ENCODE measurements at regions not wholly inside any gene's neighbourhood (a gene's known extent, or its start where the extent isn't known, plus 50 kb on each side); places are given as distances from the start of the nearest gene placed in this dataset.

GRCh38 chr6:11633741-11634509 lies 96.4 kb downstream of the TMEM170B start:
- Mint-ChIP-seq H3K27me3 (no peaks in the 10 kb centered on the region), H3K4me3 (no peak overlapping the region), H3K27ac (no peak overlapping the region), H3K4me1 (no peaks in the 10 kb centered on the region), H3K9me3 (no peaks in the 10 kb centered on the region), H3K36me3 (no peaks in the 10 kb centered on the region)

DNA sequence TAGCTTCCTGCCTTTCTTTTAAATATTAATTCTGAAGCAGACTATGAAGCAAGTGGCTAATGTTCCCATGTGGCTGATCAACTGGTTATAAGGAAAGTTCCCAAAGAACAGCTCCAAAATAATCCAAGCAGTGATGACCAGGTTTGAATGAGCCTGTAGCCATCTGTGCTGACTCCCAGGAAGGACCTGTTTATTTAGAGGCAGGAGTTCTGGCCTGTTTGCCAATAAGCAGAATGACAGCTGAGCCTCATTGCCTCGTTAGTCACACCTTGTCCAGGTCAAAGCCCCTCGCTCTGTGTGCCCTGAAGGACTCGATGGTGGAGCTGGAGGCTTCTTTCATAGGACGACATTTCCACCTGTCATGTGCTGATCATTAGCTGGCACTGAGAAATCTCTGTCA lies 97.4 kb downstream of the TMEM170B start:
- Mint-ChIP-seq H3K9me3 (no peaks in the 10 kb centered on the region), H3K4me3 (no peak overlapping the region), H3K27ac (no peak overlapping the region), H3K36me3 (no peaks in the 10 kb centered on the region), H3K4me1 (no peaks in the 10 kb centered on the region), H3K27me3 (no peaks in the 10 kb centered on the region)

DNA sequence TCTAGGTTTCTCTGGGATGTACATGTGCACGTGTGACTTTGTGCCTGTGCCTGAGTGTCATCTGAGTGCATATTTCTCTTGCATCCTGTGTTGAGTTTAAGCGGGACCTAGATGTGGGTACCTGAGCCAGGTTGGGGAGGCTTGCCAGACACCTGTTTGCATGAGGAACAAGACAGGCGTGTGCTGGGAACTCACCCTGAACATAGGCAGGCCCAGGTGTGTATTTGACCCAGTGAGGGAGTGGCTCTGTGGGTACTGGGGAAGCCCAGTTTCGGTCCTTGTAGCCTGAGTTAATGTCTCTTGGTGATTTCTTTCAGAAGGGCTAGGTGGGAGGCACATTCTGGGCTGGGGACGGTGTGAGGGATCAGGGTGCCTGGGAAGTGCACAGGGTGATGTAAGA lies 98.6 kb downstream of the TMEM170B start:
- Mint-ChIP-seq H3K9me3 (no peaks in the 10 kb centered on the region), H3K27ac (no peak overlapping the region), H3K4me1 (no peaks in the 10 kb centered on the region), H3K4me3 (no peak overlapping the region), H3K36me3 (no peaks in the 10 kb centered on the region), H3K27me3 (no peaks in the 10 kb centered on the region)

DNA sequence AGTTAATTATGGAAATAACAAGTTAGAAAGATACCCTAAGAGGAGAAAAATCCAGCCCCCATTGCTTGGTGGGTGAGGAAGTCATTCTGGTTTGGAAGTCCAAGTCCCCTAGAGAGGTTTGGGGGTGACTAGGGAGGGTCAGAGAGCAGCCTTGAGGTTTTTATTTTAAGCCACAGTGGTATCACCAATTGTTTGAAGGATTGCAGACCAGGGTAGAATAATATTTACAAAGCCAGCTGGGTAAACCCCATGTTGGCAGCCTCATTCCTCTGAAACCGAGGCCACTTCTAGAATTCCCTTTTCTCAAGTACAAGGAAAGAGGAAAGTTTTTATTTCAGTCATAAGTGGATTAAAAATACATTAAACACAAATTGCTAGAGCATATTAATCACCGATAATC lies 99.7 kb downstream of the TMEM170B start:
- Mint-ChIP-seq H3K27me3 (no peaks in the 10 kb centered on the region), H3K4me1 (no peaks in the 10 kb centered on the region), H3K27ac (no peak overlapping the region), H3K4me3 (no peak overlapping the region), H3K36me3 (no peaks in the 10 kb centered on the region), H3K9me3 (no peaks in the 10 kb centered on the region)

DNA sequence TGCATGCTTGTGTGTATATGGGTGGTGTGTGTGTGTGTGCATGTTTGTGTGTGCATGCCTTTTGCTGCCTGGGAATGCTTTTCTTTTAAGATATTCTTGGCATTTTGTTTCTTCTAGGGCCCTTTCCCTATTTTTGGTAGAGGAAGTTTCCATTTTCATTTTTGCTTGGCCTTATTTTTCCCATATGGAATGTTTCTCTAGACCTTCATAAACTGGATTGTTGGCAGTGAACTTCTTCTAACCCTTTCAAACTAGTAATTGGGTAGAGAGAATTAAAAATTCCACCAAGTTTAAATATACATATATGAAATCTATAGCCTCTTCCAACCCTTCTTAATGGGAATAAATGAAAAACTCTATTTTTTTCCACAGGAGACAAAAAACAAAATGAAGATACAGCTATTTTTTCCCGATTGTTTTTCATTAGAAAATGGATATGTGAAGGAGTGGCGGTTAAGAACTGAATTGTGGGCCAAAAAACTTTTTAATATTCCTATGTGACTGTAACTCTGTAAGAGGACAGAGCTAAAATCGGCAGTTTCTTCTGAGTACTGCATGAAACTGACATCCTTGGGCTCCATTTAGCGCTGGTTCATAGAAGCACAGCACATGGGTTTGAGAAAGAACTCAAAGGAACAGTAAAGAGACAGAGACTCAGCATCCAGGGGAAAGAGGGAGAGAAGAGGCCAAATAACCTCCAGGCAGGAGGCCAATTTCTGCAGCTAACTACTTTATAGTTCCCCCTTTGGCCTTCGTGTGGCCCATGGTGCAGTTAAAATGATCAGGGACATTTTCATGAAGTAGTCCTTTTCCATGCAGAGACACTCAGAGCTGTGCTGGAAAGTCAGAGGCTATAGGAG lies 102.1 kb downstream of the TMEM170B start:
- H3K27ac Mint-ChIP-seq: no peak overlapping the region
- no peaks in the 10 kb centered on the region for H3K27me3 Mint-ChIP-seq
- no peaks in the 10 kb centered on the region for H3K9me3 Mint-ChIP-seq
- no peak overlapping the region for H3K4me3 Mint-ChIP-seq
- H3K36me3 Mint-ChIP-seq: no peaks in the 10 kb centered on the region
- H3K4me1 Mint-ChIP-seq: no peaks in the 10 kb centered on the region

DNA sequence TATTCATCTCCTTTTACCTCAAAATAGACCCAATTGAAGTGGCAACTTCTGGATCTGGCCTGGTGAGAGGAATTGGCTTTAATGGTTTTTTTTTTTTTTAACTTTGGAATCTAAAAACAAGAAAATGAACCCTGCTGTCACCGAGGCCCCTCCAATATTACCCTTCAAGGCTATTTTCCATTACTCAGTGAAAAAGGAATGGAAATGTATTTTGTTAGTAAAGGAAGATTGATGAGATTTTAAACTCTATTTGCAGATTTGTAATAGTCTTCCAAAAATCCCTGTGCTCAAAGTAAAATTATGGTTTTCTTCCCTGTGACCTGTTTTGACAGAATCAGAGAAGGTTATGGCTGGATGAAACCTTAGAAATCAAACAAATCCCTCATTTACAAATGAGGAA lies 102.9 kb downstream of the TMEM170B start:
- no peak overlapping the region for H3K27ac Mint-ChIP-seq
- H3K4me1 Mint-ChIP-seq: no peaks in the 10 kb centered on the region
- no peaks in the 10 kb centered on the region for H3K9me3 Mint-ChIP-seq
- H3K36me3 Mint-ChIP-seq: no peaks in the 10 kb centered on the region
- no peak overlapping the region for H3K4me3 Mint-ChIP-seq
- no peaks in the 10 kb centered on the region for H3K27me3 Mint-ChIP-seq

DNA sequence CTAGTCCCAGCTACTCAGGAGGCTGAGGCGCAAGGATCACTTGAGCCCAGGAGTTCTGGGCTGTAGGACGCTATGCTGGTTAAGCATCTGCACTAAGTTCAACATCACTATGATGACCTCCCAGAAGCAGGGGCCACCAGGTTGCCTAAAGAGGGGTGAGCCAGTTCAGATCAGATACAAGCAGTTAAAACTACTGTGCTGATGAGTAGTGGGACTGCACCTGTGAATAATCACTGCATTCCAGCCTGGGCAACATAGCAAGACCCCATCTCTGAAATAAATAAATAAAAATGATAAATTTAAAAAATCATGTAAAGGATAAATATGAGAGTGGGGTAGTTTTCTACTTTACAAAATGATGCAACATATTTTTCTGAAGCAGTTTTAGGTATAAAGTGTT lies 106.5 kb downstream of the TMEM170B start:
- H3K4me3 Mint-ChIP-seq: no peak overlapping the region
- no peaks in the 10 kb centered on the region for H3K4me1 Mint-ChIP-seq
- H3K27ac Mint-ChIP-seq: no peak overlapping the region
- no peaks in the 10 kb centered on the region for H3K9me3 Mint-ChIP-seq
- H3K27me3 Mint-ChIP-seq: peaks cover 1% of the 10 kb centered on the region
- H3K36me3 Mint-ChIP-seq: no peaks in the 10 kb centered on the region

GRCh38 chr6:11644601-11645000 lies 107.1 kb downstream of the TMEM170B start:
- no peaks in the 10 kb centered on the region for H3K4me1 Mint-ChIP-seq
- no peak overlapping the region for H3K4me3 Mint-ChIP-seq
- no peak overlapping the region for H3K27ac Mint-ChIP-seq
- H3K27me3 Mint-ChIP-seq: peaks cover 1% of the 10 kb centered on the region
- no peaks in the 10 kb centered on the region for H3K9me3 Mint-ChIP-seq
- no peaks in the 10 kb centered on the region for H3K36me3 Mint-ChIP-seq

DNA sequence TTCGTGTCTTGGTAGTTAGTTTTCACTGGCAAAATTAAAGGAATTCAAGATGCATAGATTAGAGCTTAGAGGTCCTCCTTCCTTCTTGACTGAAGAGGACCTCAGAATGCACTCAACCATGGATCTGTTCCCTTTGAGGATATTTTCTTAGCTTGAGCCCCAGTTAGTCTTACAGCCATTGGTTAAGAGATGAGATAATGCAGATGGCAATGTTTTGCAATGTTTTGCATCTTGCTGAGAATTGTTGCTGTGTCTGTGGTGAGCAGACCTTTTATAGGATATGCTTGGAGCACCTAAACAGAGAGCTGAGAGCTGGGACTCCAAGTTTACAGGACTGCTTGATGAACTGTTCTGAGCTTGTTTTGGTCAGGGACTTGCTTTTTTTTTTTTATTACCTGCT lies 107.5 kb downstream of the TMEM170B start:
- no peak overlapping the region for H3K4me3 Mint-ChIP-seq
- H3K36me3 Mint-ChIP-seq: no peaks in the 10 kb centered on the region
- peaks cover 1% of the 10 kb centered on the region for H3K27me3 Mint-ChIP-seq
- no peaks in the 10 kb centered on the region for H3K4me1 Mint-ChIP-seq
- H3K9me3 Mint-ChIP-seq: no peaks in the 10 kb centered on the region
- no peak overlapping the region for H3K27ac Mint-ChIP-seq

DNA sequence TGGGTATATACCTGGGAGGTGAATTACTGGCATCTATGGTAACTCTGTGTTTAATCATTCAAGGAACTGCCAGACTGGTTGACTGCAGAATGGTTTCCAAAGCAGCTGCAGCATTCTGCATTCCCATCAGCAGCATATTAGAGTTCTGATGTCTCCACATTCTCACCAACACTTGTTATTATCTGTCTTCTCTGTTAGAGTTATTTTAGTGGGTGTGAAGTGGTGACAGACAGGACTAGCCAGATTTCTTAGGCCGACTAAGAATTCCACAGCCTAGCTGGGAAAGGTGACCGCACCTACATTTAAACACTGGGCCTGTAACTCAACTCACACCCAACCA lies 110.9 kb downstream of the TMEM170B start:
- no peak overlapping the region for H3K27ac Mint-ChIP-seq
- no peaks in the 10 kb centered on the region for H3K36me3 Mint-ChIP-seq
- peaks cover 2% of the 10 kb centered on the region for H3K4me1 Mint-ChIP-seq

DNA sequence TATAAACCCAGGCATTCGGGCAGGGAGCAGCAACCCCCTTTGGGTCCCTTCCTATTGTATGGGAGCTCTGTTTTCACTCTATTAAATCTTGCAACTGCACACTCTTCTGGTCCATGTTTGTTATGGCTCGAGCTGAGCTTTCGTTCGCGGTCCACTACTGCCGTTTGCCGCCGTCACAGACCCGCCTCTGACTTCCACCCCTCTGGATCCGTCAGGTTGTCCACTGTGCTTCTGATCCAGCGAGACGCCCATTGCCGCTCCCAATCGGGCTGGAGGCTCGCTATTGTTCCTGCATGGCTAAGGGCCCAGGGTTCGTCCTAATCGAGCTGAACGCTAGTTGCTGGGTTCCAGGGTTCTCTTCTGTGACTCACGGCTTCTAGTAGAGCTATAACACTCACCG lies 111.3 kb downstream of the TMEM170B start:
- peaks cover 1% of the 10 kb centered on the region for H3K27me3 Mint-ChIP-seq
- no peaks in the 10 kb centered on the region for H3K9me3 Mint-ChIP-seq
- no peak overlapping the region for H3K4me3 Mint-ChIP-seq
- H3K27ac Mint-ChIP-seq: no peak overlapping the region
- H3K4me1 Mint-ChIP-seq: peaks cover 7% of the 10 kb centered on the region
- H3K36me3 Mint-ChIP-seq: no peaks in the 10 kb centered on the region

More for the DNA sequence above, 110.9 kb downstream of the TMEM170B start:
- Mint-ChIP-seq H3K9me3 (no peaks in the 10 kb centered on the region), H3K27me3 (peaks cover 1% of the 10 kb centered on the region), H3K4me3 (no peak overlapping the region)

DNA sequence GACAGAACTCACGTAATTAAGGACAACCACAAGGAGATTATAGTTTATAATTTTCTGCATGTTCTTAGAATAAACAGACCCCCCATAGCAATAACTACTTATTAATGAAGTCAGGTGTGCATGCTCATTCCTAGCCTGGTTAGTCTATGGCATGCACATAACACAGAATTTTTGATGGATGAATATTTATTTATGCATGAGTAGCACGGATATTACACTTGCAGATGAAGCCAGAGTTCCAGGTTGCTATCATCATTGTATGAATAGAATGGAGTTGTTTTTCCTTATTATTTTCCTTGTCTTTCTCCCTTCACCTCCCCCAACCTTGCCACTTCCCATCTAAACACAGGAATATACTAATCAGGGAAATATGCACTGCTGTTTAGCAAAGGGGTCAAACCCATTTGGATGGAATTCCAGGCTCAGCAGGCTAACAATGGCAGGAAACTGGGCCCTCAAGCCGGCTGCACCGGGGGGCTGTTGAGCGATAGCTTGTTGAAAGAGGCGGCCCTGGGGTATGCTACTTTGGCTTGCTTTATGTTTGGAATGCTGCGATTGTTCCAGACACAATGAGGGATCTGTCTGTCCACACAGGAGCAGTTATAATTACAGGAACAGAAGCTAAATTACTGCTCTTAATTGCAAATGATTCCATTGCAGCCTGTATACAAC lies 112.6 kb downstream of the TMEM170B start:
- no peaks in the 10 kb centered on the region for H3K36me3 Mint-ChIP-seq
- peaks cover 7% of the 10 kb centered on the region for H3K4me1 Mint-ChIP-seq
- H3K4me3 Mint-ChIP-seq: no peak overlapping the region
- no peaks in the 10 kb centered on the region for H3K9me3 Mint-ChIP-seq
- no peak overlapping the region for H3K27ac Mint-ChIP-seq
- peaks cover 1% of the 10 kb centered on the region for H3K27me3 Mint-ChIP-seq

GRCh38 chr6:11650711-11651110 lies 113.2 kb downstream of the TMEM170B start:
- Mint-ChIP-seq H3K27me3 (peaks cover 1% of the 10 kb centered on the region), H3K36me3 (no peaks in the 10 kb centered on the region), H3K9me3 (no peaks in the 10 kb centered on the region), H3K4me3 (no peak overlapping the region), H3K4me1 (peaks cover 10% of the 10 kb centered on the region), H3K27ac (no peak overlapping the region)

DNA sequence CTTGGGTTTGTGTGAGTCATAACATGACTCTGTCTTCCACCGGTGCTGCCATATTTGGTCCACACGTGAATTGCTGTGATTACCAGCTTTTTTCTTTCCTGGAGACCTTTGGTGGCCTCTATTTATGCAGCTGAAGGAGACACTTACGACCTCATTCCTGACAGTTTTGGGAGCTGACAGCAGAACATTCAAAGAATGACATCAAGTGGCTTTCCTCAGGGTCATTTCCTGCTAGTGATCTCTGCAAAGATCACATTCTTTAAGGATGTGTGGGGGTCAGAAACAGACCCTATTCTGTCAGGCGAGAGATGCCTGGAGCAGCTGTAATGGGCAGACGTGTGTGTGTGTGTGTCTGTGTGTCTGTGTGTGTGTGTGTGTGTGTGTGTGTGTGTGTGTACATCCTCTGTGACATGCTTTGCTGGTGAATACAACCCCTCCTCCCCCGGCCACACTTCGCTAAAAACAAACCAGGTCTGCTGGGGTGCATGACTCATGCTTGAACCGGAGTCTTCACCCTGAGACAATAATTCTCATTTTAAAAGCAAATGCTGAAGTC lies 115.6 kb downstream of the TMEM170B start:
- Mint-ChIP-seq H3K9me3 (no peaks in the 10 kb centered on the region), H3K27me3 (no peaks in the 10 kb centered on the region), H3K4me1 (peaks cover 11% of the 10 kb centered on the region), H3K36me3 (no peaks in the 10 kb centered on the region), H3K27ac (no peak overlapping the region), H3K4me3 (no peak overlapping the region)

DNA sequence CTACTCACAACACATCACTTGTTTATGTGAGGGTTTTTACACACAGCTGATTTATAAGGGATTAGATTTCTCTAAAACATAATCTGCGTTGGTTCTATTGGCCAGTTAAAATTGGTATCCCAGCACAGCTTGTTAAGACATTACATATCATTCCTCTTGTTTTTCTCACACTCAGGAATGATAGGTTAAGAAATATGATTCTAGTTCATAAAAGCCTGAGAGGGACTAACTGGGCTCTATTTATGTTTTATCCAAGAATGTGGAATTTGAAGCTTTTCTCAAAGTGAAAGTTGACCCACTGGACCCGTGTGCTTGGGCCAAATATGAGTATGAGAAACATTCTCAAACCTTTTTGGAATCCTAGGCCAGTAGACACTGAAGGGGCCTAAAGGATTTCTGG lies 117.3 kb downstream of the TMEM170B start:
- no peak overlapping the region for H3K4me3 Mint-ChIP-seq
- H3K9me3 Mint-ChIP-seq: no peaks in the 10 kb centered on the region
- H3K27me3 Mint-ChIP-seq: no peaks in the 10 kb centered on the region
- H3K36me3 Mint-ChIP-seq: no peaks in the 10 kb centered on the region
- H3K27ac Mint-ChIP-seq: no peak overlapping the region
- peaks cover 11% of the 10 kb centered on the region for H3K4me1 Mint-ChIP-seq

DNA sequence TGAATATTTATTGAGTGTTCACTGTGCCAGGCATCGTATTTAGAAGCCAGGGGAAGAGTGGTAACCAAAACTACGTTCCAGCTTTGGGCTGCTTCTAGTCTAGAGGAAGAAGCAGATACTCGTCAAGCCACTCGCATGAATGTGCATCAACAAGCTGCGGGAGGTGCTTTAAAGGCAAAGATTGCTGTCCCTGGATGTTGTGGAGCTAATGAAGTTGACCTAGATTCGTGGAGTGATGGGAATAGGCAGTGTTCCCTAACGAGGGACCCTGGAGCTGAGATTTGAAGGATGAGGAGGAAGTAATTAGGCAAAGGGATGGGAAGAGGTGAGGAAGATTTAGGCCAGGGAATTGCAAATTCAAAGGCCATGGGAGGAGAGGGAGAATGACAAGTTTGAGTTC lies 118.9 kb downstream of the TMEM170B start:
- Mint-ChIP-seq H3K9me3 (no peaks in the 10 kb centered on the region), H3K4me1 (peaks cover 11% of the 10 kb centered on the region), H3K36me3 (no peaks in the 10 kb centered on the region), H3K27me3 (no peaks in the 10 kb centered on the region), H3K27ac (peak overlapping the region; percentile 52), H3K4me3 (no peak overlapping the region)

Data from activated naive CD4-positive, alpha-beta T cell treated with anti-CD3 and anti-CD28 coated beads, Interleukin-2, amount 50 U/mL, for 24 hours (primary cell).